ENCODE measurements at regions not wholly inside any gene's neighbourhood (a gene's known extent, or its start where the extent isn't known, plus 50 kb on each side); places are given as distances from the start of the nearest gene placed in this dataset.

GRCh38 chr9:115373710-115374045, 255.7 kb upstream of the TNC start:
- no peak for TF ChIP-seq CTCF (IDR thresholded peaks at IDR 0.05; ENCODE audit: borderline replicate concordance, extremely low read depth, low read length, poor library complexity, severe bottlenecking)
- no peak for TF ChIP-seq EZH2 (IDR thresholded peaks at IDR 0.05; ENCODE audit: borderline replicate concordance, low read depth, low read length, severe bottlenecking)

Data from DND-41 (cell line).